Activated T-cell treated with anti-CD3 and anti-CD28 coated beads, Interleukin-2, amount 50 U/mL, for 1 hour (primary cell): ENCODE measurements at regions not wholly inside any gene's neighbourhood (a gene's known extent, or its start where the extent isn't known, plus 50 kb on each side); places are given as distances from the start of the nearest gene placed in this dataset.

Experiments used
- DNase-seq: peaks from one replicate; pipeline ENCODE4 v3.0.0-alpha.2; 2020

- DNase-seq = no peak
Observed at GRCh38 chr14:22088614-22089342, 415.2 kb upstream of the OR4E1 start.

- DNase-seq = no peak
Observed at GRCh38 chr14:22086131-22086530, 412.5 kb upstream of the OR4E1 start.

- DNase-seq = no peak
Observed at GRCh38 chr14:22084393-22085281, 411.0 kb upstream of the OR4E1 start.

DNA sequence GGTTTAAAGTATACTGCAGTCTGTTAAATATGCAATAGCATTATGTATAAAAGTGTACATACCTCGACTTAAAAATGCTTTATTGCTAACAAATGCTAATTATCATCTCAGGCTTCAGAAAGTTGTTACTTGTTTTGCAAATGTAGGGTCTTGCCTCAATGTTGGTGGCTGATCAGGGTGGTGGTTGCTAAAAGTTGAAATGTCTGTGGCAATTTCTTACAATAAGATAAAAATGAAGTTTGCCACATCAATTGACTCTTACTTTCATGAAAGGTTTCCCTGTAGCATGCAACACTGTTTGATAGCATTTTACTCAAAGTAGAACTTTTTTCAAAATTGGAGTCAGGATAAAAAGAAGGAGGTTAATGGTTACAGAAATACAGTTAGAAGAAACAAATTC lies 407.7 kb upstream of the OR4E1 start:
- no peak for DNase-seq

DNA sequence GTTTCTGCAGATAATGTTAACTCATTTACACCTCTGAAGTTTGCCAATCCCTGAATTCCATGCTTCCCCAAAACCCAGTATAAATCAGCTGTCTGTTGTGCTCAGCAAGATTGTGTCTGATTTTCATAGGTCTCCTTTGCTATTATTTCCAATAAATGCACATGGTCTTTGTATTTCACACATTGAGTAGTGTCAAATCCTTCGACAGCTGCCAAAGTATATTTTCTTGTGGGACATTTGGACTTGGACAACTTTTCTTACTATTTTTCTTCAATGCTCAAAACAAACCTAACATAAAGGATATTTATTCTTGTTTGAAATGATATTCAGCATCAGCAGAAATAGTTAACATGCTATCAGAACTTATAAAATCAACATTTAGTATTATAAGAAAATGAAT lies 406.1 kb upstream of the OR4E1 start:
- no peak for DNase-seq

- DNase-seq = no peak
Observed at GRCh38 chr14:22073801-22074200, 400.2 kb upstream of the OR4E1 start.

GRCh38 chr14:22071006-22071405 lies 397.4 kb upstream of the OR4E1 start:
- DNase-seq = peak; percentile 48

DNA sequence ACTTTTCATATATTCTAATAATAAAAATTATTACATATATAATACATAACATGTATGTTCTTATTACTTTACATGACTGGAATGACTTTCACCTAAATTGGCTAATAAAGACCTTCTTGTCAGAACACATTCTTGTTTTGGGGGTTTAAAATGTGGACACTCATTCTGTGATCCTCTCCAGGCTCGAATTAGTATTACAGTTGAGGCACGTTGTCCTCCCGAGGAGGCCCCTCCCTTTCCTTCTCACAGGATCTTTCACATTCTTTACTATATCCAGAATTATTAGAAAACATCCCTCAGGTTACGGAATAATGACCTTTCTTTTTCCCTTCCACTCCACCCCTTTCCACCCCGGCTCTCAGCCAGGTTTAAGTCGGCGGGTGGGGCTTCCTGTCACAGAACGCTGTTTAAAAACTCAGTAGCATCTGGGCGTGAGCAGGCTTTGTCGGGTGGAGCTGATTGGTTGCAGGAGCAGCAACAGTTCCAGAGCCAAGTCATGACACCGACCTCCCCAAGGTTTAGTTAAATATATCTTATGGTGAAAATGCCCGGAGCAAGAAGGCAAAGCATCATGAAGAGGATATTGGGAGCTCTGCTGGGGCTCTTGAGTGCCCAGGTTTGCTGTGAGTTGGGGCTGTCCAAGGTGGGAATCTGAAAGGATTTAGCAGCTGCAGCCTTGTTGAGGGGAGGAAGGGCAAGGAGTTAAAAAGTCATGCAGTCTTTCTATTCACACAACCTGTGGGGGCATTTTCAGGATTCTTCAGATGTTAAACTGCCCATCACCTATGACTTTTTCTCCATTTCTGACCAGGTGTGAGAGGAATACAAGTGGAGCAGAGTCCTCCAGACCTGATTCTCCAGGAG lies 396.7 kb upstream of the OR4E1 start:
- DNase-seq = peak; percentile 50

- no peak for DNase-seq
Observed at GRCh38 chr14:22065347-22065746, 391.7 kb upstream of the OR4E1 start.

DNA sequence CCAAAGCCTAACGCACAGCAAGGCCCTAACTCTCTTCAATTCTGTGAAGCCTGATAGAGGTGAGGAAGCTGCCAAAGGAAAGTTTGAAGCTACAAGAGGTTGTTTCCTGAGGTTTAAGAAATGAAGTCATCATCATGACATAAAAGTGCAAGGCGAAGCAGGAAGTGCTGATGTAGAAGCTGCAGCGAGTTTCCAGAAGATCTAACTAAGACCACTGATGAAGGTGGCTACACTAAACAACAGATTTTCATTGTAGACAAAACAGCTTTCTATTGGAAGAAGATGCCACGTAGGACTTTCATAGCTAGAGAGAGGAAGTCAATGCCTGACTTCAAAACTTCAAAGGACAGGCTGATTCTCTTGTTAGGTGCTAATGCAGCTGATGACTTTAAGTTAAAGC lies 385.6 kb upstream of the OR4E1 start:
- no peak for DNase-seq

DNA sequence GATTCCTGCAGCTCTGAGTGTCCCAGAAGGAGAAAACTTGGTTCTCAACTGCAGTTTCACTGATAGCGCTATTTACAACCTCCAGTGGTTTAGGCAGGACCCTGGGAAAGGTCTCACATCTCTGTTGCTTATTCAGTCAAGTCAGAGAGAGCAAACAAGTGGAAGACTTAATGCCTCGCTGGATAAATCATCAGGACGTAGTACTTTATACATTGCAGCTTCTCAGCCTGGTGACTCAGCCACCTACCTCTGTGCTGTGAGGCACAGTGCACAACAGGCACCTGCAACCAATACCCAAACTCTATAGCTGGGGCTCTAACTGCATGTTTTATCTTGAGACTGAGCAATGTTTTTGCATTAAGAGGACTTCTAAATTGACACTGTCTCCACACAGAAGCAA lies 379.2 kb upstream of the OR4E1 start:
- DNase-seq = peak; percentile 19

DNA sequence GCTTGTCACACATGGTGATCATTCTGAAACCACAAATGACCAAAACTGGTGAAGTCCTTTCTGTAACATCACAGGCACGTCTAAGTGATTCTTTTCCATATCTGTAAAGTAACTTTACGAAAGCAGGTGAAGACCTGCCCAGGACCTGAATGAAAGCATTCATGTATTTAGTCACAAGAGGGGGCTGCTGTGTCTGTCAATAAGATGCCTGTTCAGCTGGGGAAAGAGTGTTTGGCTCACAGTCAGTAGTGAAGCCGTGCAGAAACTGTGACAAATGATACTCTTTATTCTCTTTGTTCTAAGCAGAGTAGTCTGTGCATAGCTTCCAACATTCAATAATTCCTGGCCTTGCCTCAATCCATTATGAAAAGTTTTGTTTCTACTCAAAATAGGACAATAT lies 373.5 kb upstream of the OR4E1 start:
- no peak for DNase-seq

- no peak for DNase-seq
Observed at GRCh38 chr14:22046063-22046462, 372.4 kb upstream of the OR4E1 start.

GRCh38 chr14:22044193-22044592 lies 370.6 kb upstream of the OR4E1 start:
- DNase-seq = no peak

DNA sequence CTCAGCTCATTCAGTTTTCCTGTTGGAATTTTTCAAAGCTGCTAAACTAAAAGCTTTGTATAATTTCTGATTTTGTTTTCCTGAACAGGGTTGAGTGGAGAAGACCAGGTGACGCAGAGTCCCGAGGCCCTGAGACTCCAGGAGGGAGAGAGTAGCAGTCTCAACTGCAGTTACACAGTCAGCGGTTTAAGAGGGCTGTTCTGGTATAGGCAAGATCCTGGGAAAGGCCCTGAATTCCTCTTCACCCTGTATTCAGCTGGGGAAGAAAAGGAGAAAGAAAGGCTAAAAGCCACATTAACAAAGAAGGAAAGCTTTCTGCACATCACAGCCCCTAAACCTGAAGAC lies 367.1 kb upstream of the OR4E1 start:
- DNase-seq = no peak

- DNase-seq = peak; percentile 46
Observed at GRCh38 chr14:22039938-22040780, 366.5 kb upstream of the OR4E1 start.

GRCh38 chr14:22036541-22037239 lies 363.1 kb upstream of the OR4E1 start:
- no peak for DNase-seq

- DNase-seq = no peak
Observed at GRCh38 chr14:22026527-22026926, 352.9 kb upstream of the OR4E1 start.

DNA sequence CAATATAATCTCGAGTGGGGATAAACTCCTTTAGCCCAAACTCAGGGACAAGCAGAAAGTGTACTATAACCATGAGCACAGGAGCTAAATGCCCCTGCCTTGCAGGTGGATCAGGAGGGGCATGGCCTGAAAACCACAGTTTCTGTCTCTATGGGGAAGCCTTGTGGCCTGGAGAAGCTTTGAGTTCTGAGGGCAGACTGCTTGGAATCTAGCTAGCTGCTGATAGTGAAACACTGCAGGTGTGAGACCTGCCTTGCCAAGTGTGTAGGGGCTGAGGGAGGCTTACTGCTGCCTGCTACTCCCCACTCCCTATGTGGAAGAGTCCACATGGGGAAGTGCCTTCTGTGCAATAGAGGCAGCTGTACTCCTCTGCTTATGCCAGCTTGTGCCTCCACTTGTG lies 352.3 kb upstream of the OR4E1 start:
- DNase-seq = no peak

GRCh38 chr14:22024137-22024536 lies 350.5 kb upstream of the OR4E1 start:
- no peak for DNase-seq

DNA sequence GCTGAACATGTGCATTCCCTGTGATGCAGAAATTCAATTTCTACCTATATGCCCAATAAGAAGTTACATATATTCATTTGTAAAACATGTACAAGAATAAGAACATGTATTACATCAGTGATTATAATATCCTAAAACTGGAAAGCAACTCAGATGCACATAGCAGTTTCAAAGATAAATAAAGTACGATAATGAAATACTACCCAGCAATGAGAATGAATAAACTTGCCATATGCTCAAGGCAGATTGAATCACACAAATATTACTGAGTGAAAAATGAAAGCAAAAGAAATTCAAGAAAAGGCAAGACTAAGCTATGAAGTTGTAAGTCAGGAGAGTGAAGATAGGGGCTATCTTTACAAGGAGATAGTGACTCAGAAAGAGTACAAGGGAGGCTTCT lies 345.3 kb upstream of the OR4E1 start:
- no peak for DNase-seq

DNA sequence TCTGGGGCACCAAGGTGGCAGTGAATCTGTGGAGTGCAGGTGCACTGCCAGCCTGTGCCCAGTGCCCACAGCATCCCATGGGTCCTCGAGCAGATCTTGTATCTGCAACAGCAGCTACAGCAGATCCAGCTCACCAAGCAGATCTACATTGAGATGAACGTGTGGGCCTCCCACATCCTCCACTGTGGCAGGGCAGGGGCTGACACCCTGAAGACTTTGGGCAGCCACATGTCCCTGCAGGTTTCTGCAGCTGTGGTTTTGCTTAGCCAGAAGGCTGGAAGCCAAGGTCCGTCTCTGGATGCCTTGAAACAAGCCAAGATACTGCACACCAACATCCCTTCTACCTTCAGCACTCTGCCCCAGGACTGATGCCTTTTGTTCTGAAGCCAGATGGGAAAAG lies 338.8 kb upstream of the OR4E1 start:
- no peak for DNase-seq
